NCI-H128 (cell line): ENCODE measurements at regions not wholly inside any gene's neighbourhood (a gene's known extent, or its start where the extent isn't known, plus 50 kb on each side); places are given as distances from the start of the nearest gene placed in this dataset.
"Not testable (repeated sequence)": the region's sequence is repeated elsewhere in the genome, so short reads cannot be mapped to it uniquely, and the experiment has no call there.

Experiments used
- DNase-seq: peaks from one replicate; lab custom pipeline; 2025; ENCODE audit not compliant: unreplicated experiment; lab: John Stamatoyannopoulos, UW

DNA sequence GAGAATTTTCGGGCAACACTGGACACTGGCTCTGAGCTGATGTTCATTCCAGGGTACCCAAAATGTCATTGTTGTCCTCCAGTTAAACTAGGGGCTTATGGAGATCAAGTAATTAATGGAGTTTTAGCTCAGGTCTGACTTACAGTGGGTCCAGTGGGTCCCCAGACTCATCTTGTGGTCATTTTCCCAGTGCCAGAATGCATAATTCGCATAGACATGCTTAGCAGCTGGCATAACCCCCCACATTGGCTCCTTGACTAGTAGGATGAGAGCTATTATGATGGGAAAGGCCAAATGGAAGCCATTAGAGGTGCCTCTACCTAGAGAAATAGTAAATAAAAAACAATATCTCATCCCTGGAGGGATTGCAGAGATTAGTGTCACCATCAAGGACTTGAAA lies 818.9 kb downstream of the TMTC2 start:
- DNase-seq, result no peak

DNA sequence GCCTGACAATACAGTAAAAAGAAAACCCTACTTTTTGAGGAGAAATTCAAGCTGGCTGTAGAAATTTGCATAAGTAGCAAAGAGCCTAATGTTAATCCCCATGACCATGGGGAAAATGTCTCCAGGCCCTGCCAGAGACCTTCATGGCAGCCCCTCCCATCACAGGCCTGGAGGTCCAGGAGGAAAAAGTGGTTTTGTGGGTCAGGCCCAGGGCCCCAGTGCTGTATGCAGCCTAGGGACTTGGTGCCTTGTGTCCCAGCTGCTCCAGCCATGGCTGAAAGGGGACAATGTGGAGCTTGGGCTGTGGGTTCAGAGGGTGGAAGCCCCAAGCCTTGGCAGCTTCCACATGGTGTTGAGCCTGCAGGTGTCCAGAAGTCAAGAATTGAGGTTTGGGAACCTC lies 813.2 kb downstream of the TMTC2 start:
- not testable (repeated sequence) for DNase-seq

DNA sequence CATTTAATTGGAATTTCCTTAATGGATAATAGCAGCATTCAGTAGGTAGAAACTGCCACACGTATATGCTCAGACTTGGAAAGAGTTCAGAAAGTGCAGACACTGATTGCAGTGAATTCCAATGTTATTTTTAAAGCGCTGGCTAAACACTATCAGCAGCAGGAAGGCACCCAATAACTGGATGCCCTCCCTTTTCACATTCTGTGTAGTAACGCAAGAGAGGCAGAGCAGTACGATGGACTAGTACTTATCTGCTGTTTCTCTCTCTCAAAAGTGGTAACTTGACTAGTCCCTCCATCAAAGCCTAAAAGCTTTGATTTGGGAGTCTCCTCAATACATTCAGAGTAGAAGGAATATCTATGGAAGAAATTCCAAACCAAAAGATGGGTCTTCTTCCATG lies 791.0 kb downstream of the TMTC2 start:
- no peak for DNase-seq

DNA sequence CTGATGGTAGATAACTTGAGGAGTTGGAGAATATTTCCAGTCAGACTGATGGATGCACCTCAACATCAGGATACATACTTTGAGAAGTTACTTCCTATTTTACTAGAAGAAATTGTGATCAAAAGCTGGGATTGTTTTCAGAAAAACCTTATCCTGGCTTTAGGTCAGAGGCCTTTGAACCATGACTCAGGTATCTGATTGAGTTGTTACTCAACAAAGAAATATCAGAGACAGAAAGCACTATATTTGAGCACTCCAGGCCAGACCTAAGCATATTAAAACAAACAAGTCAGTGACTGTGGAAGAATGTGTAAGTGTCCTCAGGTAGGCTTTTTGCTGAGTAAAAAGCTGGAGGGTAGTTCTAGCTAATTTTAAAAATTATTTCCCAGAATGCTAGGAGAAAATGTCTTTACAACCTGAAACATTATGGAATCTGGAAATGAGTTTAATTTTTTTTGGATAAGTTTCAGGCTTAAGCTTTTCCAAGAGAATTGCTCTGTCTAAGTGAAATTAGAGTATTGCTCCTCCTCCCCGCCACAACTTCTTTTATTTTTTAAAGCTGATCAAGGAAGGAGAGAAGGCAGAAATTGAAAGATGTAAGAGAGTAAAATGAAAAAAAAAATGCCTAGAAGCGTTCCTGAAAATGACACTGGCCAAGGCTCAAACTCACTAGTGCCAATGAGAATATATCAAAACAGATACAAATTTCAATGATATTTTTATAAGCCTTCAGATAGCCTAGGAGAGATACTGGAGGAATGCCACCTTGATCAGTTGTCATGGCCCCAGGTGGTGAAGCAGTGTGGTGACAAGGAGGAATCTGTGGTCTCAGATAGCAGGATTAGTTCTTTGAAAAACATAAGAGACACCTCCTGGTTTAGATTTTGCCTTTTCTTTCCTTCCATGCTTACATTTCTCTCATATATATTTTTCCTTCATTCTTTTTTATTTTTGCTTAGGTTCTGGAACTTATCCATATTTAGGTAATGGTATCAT lies 790.3 kb downstream of the TMTC2 start:
- DNase-seq, result no peak

DNA sequence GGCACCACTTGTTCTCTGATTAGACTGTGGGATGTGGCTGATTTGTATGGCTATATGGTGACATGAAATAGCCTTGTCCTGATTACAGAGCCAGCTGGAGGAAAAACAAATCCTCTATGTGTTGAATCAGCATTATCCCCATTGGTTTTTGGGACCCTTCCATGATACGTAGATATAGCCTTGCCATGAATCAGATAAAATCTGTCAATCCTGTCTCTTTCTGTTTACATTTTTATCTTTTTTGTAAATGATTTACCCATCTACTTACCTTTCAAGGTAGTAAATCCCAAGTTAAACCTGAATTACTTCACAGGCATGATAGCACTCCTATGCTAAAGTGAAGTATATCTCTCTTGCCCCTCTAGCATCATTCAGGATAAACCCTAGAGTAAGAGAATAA lies 789.3 kb downstream of the TMTC2 start:
- DNase-seq, result no peak

DNA sequence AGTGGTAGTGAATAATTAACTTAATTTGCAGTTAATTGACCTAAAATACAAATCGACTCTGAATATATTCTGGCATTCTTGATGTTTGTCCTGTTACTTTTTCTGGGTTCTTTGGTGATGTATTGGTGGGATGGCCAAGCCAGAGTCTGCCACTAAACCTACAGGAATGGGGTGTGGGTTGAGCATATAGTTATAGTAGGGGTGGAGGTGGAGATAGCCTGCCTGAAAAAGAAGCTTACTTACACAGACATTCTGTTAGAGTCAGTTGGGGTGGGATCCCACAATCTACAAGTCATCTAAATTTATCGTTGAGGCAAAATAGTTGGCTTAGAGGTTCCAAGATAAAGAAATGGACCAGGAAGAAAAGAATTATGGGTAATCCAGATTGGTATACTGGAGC lies 787.7 kb downstream of the TMTC2 start:
- no peak for DNase-seq

DNA sequence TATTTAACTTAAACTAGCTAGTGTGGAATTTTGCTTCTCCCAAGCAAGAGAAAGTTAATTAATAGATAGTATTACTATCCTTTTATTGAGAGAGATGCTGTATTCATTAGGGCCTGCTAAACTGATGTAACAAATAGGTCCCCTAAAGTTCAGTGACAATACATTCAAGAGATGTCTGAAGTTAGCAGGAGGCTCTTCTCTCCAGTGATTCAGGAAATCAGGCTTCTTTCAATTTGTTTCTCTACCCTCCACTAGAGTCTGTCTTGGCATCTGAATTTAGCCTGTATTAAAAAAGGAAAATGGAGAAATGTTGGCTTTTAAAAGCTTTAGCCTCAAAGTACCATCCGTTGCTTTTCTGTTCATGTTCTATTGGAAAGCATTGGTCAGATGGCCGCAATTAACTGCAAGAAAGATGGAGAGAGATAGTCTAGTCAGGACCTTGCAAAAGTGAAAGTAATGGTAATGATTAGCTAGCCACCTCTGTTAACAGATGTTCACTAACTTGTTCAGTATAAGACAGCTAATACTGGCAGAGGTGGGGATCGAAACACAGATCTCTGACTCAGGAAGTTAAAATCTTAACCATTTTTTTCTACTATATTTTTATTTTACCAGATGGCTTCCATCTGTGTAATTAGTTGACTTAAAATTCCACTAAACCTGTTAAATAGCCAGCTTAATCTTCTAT lies 786.8 kb downstream of the TMTC2 start:
- DNase-seq, result no peak

DNA sequence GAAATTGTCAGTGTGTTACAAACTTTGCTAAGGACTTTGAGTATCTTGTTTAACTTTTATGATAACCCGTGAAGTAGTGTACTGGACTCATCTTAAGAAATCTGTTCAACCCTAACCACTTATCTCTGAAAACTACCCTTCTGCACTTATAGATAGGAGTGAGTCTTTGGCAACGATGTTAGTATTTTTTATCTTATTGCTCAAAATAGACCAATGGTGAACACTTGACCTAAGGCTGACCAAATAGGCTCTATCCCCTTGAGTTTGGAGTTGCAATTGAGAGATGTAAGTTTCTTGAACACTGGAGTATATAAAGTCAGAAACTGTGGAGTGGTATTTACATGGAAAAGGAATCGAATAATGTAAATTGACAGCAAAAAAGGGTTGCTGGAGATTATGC lies 786.1 kb downstream of the TMTC2 start:
- no peak for DNase-seq

DNA sequence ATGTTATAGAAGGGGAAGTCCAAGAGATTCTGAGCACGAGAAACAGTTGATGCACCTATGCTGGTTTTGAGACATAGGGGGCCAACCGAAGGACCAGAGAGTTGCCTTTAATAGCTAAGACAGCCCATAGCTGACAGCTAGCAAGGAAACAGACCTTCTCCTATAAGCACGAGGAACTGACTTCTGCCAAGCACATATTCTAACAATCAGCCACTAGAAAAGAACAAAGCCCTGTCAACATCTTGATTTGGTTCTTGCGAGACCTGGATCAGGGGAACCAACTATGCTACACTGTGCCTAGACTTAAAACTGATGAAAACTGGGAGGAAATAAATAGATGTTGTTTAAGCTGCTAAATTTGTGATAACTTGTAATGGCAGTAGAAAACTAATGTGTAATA lies 785.6 kb downstream of the TMTC2 start:
- DNase-seq, result no peak

DNA sequence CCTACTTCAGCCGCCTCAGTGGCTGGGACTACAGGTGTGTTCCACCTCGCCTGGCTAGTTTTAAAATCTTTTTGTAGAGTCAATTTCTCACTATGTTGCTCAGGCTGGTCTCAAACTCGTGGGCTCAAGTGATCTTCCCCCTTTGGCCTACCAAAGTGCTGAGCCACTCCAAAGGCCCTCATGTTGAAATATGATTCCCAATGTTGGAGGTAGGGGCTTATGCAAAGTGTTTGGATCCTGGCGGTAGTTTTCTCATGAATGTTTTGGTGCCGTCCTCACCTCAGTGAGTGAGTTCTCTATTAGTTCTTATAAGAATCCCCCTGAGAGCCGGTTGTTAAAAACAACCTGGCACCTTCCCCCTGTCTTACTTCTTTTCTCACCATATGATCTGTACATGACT lies 784.6 kb downstream of the TMTC2 start:
- no peak for DNase-seq

DNA sequence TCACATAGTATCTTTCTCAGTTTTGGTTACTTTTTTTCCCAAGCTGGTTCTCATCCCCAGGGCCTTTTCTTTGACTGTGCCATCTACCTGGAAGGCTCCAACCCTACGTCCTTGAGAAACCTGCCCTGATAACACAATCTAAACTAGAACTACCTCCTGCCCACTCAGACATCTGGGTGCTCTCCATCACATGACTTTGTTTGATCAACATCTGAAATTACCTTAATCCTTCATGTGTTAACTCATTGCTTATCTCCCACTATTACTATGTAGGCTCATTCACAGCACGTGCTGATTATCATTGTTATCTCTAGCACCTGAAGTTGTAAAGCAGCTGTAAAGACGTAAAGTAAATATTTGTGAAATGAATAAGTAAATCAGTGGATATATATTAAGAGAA lies 784.0 kb downstream of the TMTC2 start:
- DNase-seq, result no peak

DNA sequence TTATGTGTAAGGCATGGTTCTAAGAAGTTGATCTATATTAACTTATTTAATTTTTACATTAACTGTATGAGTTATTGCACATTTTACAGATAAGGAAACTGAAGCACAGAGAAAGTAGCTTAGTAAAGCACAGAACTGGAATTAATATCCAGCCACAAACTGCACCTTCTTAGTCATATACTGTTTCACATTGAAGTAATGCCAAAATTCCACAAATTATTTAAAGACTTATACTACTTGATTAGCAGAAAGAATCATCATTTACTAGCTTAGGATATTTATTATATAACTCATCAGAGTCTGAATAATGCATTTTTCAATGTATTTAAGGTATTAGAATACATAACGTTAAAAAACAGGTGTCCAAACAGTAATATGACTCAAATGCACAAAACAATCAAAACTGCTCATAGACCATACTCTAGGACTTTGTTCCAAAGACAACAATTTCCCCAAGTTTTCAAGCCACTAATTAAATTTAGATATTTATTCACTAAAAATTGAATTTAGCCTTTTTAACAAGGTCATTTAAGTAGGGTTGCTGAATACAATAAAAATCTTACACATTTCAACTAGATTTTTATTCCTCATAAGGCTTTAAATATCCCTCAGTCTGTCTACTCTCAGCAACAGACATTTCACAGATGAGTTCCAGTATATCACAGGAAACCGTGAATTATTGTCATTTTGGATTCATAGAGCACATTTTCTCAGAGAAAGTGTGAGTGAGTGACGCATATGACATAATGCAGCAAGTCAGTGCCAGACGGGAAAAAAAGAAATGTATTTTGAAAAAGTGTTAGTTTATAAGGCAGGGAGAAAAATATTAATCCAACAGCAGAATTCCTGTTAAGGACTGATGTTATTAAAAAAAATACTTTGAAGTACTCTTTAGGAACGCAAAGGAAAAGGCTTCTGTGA lies 782.5 kb downstream of the TMTC2 start:
- DNase-seq, result no peak

DNA sequence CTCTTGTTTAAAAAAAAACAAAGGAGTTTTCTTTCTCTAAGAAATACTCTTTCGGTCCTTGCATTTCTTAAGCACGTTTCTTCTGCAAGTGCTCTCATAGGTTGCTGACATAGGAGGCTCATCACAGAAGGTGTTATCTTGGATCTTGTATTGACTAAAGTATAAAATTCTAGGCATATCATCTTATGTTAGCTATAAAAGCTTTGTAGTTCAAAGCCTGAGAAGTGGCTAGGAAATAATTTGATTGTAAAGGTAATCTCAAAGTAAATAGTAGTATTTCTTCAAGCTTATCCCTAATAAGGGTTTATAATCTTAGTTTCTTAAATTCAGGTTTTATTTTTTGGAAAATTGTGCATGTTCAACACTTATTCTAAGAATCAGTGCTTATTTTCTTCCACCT lies 778.9 kb downstream of the TMTC2 start:
- no peak for DNase-seq

DNA sequence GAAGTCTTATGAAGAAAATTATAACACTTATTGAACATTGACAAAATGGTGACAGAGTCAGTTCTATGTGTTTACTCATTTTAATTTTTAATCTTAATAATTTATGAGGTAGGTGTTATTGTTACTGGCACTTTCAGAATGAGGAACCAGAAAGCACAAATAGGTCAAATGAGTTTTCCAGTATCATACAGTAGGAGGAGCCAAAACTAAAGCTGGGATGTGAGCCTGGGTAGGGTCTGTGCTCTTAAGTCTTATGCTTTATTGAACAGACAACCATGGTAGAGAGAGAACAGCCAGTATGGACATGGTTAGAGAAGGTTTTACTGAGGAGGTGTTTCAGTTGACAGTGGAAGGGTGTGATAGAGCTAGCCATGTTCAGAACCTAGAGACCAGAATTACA lies 775.7 kb downstream of the TMTC2 start:
- no peak for DNase-seq

DNA sequence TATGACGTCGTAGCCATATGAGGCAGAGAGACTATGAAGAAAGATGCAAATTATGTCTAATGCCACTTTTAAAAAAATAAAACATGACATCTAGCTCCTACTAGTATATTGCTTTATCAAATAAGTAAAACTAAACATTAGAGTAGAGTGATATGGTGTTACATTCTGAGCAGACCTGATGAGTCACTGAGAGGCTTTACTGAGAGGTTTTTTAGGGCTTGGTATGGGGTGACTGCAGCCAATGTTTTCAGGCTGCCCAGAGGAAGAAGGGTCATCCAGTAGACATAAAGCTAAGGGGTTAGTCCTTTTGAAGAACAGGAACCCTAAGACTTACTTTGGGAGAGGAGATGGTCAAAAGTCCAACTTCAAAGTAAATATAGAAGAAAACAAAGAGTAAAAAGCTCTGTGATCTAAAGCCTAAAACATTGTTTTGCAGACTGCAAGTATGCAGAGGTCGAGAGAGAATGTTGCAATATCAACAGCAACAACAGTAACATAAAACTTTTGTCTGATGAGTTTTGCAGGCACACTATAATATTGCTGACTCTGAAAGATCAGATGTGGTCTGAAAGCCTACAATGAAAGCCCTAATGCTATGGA lies 774.7 kb downstream of the TMTC2 start:
- DNase-seq, result no peak

DNA sequence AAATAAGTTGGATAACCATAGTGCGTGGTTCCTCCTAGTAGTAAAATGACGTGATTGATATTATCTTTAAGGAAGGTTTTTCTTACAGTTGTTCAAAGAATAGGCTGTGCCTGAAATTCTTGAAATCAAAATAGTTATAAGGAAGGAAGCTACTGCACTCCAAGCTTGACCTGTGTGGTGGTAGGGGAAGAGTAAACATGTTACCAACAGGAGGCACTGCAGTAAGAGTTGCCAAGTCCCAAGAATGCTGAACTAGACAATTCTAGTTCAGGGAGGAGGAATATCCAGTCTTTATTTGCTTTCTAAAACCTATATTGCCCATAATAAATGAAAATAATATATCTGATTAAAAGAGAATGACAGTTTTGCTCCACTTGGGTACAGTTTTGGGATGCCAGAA lies 764.5 kb downstream of the TMTC2 start:
- no peak for DNase-seq

DNA sequence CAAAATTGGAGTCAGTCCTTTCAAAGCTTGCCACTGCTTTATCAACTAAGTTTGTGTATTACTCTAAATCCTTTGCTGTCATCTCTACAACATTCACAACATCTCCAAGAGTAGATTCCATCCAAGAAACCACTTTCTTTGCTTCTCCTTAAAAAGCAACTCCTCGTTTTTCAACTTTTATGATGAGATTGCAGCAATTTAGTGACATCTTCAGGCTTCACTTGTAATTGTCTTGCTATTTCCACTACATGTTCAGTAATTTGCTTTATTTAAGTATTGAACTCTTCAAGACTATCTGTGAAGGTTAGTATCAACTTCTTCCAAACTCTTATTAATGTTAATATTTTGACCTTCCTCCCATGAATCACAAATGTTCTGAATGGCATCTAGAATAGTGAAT lies 747.9 kb downstream of the TMTC2 start:
- DNase-seq, result no peak

DNA sequence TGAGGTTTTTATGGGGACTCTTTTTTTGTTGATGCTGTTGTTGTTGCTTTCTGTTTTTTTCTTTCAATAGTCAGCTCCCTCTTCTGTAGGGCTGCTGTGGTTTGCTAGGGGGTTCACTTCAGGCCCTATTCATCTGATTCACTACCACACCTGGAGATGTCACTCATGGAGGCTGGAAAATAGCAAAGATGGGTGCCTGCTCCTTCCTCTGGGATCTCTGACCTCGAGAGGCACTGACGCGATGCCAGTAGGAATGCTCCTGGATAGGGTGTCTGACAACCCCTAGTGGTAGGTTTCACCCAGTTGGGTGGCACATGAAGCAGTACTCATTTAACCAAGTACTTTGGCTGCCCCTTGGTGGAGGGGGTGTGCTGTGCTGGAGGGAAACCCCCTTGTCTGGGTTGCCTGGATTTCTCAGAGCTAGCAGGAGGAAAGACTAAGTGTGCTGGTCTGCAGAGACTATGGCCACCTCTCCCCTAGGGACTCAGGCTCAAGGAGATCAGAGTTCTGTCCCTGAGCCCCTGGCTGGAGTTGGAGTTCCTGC lies 745.5 kb downstream of the TMTC2 start:
- DNase-seq, result no peak

DNA sequence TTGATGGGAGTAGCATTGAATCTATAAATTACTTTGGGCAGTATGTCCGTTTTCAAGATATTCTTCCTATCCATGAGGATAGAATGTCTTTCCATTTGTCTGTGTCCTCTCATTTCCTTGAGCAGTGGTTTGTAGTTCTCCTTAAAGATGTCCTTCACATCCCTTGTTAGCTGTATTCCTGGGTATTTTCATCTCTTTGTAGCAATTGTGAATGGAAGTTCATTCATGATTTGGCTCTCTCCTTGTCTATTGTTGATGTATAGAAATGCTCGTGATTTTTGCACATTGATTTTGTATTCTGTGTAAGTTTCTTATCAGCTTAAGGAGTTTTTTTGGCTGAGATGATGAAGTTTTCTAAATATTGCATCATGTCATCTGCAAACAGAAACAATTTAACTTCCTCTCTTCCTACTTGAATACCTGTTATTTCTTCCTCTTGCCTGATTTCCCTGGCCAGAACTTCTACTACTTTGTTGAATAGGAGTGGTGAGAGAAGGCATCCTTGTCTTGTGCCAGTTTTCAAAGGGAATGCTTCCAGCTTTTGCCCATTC lies 741.0 kb downstream of the TMTC2 start:
- DNase-seq, result not testable (repeated sequence)

DNA sequence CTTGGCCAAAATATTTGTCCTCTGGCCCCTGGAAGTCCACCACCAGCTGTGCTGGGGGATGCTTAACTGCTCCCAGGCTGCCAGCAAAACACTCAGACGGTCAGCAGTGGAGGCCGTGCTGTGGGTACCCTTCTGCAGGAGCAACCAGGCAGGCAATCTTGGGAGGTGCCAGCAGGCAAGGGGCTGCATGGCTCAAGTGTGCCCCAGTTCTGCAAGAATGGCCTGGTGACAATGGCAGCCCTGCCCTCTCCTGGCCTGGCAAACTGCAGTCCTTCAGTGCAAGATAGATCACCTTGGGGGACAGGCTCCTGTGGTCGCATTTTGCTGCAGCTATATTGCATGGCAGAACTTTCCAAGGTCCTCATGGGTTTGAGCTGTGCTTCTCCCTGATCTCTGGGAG lies 728.3 kb downstream of the TMTC2 start:
- DNase-seq, result no peak
